ENCODE measurements at regions not wholly inside any gene's neighbourhood (a gene's known extent, or its start where the extent isn't known, plus 50 kb on each side); places are given as distances from the start of the nearest gene placed in this dataset.

GRCh38 chr13:40311356-40312101 is 354.9 kb downstream of the FOXO1 start:
- Histone ChIP-seq H3K27me3 (no peaks in the 10 kb centered on the region), H3K4me1 (no peaks in the 10 kb centered on the region), H3K4me3 (no peak overlapping the region), H3K9me3 (no peaks in the 10 kb centered on the region), H3K36me3 (no peaks in the 10 kb centered on the region), H3K27ac (no peak overlapping the region)
- intact Hi-C loops (cut with DNase I) = no loop called here
- FAIRE-seq (no peak), ATAC-seq (no peak), DNase-seq (no peak)
- TF ChIP-seq CTCF (IDR thresholded peaks at IDR 0.05) = no peak
- WGBS, 2 donors = 92 to 94% methylated on average over 7 of the region's 7 CpGs

GRCh38 chr13:40313269-40314200 is 352.9 kb downstream of the FOXO1 start:
- Histone ChIP-seq H3K27me3 (no peaks in the 10 kb centered on the region), H3K36me3 (no peaks in the 10 kb centered on the region), H3K4me3 (no peak overlapping the region), H3K9me3 (no peaks in the 10 kb centered on the region), H3K27ac (no peak overlapping the region), H3K4me1 (peaks cover 0 to 2% (median 0%) of the 10 kb centered on the region in 3 donors)
- no peak for ATAC-seq
- 85 to 86% methylated on average over 12 of the region's 12 CpGs for WGBS, 2 donors
- intact Hi-C loops (cut with DNase I) = no loop called here
- TF ChIP-seq CTCF (IDR thresholded peaks at IDR 0.05) = no peak
- DNase-seq = no peak
- FAIRE-seq = no peak

GRCh38 chr13:40315416-40316064 is 350.9 kb downstream of the FOXO1 start:
- 75 to 76% methylated on average over 10 of the region's 10 CpGs for WGBS, 2 donors
- ATAC-seq (peak in 3 of 4 donors; percentile 42 to 82 (median 78)), FAIRE-seq (no peak), DNase-seq (peak in 1 of 6 donors; percentile 16)
- H3K4me3 ChIP-seq = no peak overlapping the region
- H3K9me3 ChIP-seq = no peaks in the 10 kb centered on the region
- intact Hi-C loops (cut with DNase I) = no loop called here
- TF ChIP-seq CTCF (IDR thresholded peaks at IDR 0.05) = no peak
- H3K27me3 ChIP-seq = no peaks in the 10 kb centered on the region
- peaks cover 0 to 3% (median 0%) of the 10 kb centered on the region in 3 donors for H3K4me1 ChIP-seq
- H3K36me3 ChIP-seq = no peaks in the 10 kb centered on the region
- H3K27ac ChIP-seq = no peak overlapping the region

GRCh38 chr13:40316301-40316700 is 350.1 kb downstream of the FOXO1 start:
- no peak overlapping the region for H3K27ac ChIP-seq
- no peaks in the 10 kb centered on the region for H3K27me3 ChIP-seq
- FAIRE-seq (no peak), ATAC-seq (no peak), DNase-seq (no peak)
- H3K4me3 ChIP-seq = no peak overlapping the region
- intact Hi-C loops (cut with DNase I) = no loop called here
- no peaks in the 10 kb centered on the region for H3K9me3 ChIP-seq
- no peaks in the 10 kb centered on the region for H3K36me3 ChIP-seq
- H3K4me1 ChIP-seq = peaks cover 0 to 3% (median 0%) of the 10 kb centered on the region in 3 donors
- WGBS, 2 donors = 69 to 78% methylated on average over 7 of the region's 7 CpGs
- TF ChIP-seq CTCF (IDR thresholded peaks at IDR 0.05) = no peak

Measured in pancreas (tissue), 10 donors.